SK-N-MC (cell line): ENCODE measurements at regions not wholly inside any gene's neighbourhood (a gene's known extent, or its start where the extent isn't known, plus 50 kb on each side); places are given as distances from the start of the nearest gene placed in this dataset.

Source experiments
- DNase-seq: peaks from one replicate; pipeline ENCODE4 v3.0.0-alpha.2; 2011; ENCODE audit warnings: low read depth, low spot score
- H3K27ac ChIP-seq: fragments of 200-600 bp; sonication (generic); 2 replicates; pipeline ENCODE4 v1.5.1; 2016; ENCODE audit warnings: mixed run types
- H3K36me3 ChIP-seq: fragments of 200-600 bp; sonication (generic); 2 replicates; pipeline ENCODE4 v1.6.1; 2017; ENCODE audit warnings: antibody characterized with exemption, low read length, mixed read lengths; ENCODE audit not compliant: insufficient read depth
- H3K4me3 ChIP-seq: fragments of 200-600 bp; sonication (generic); 2 replicates; pipeline ENCODE4 v1.5.1; 2016
- H3K9ac ChIP-seq: fragments of 200-600 bp; sonication (generic); 2 replicates; pipeline ENCODE4 v1.8.0; 2017; ENCODE audit warnings: mixed run types, mixed read lengths; ENCODE audit not compliant: insufficient read length
- H3K9me3 ChIP-seq: fragments of 200-600 bp; sonication (generic); 2 replicates; pipeline ENCODE4 v1.6.1; 2017; ENCODE audit warnings: low read depth, mild to moderate bottlenecking, antibody characterized with exemption, low read length, moderate library complexity, mixed read lengths
- EZH2 ChIP-seq: fragments of 200-600 bp; sonication (generic); IDR thresholded peaks from one replicate; pipeline ENCODE4 v1.6.1; 2017; ENCODE audit warnings: antibody characterized with exemption
- FOXP2 ChIP-seq: optimal IDR thresholded peaks from 2 replicates; pipeline ENCODE3; 2011; ENCODE audit warnings: mild to moderate bottlenecking, moderate library complexity; ENCODE audit not compliant: insufficient read depth; ENCODE audit errors: extremely low read length, control extremely low read depth
- POLR2AphosphoS5 ChIP-seq: IDR thresholded peaks from 2 replicates; pipeline ENCODE4 v1.6.1; 2012; ENCODE audit warnings: mild to moderate bottlenecking, low read depth, low read length, borderline replicate concordance

DNA sequence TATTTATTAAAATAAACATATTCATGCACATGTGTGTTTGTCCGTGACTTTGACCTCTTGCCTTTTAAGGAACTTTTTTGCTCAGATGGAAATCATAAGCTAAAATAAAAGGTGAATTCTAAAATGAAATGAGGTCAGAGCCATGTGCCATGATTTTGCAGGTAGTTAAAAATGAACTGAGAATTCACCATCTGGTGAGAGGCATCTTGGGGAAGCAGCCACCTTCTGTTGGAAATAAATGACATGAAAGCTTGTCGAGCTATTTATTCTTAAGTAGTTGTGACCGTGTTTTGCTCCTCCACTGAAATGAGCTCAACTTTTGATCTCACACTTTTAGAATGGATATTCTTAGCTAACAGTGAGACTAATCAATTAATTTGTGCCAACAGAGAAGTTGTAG lies 56.8 kb upstream of the CNOT2 start:
- Histone ChIP-seq H3K9ac (no peak overlapping the region), H3K4me3 (no peak overlapping the region), H3K36me3 (no peaks in the 10 kb centered on the region), H3K27ac (no peak overlapping the region), H3K9me3 (no peaks in the 10 kb centered on the region)
- TF ChIP-seq EZH2 = no peak
- TF ChIP-seq POLR2AphosphoS5 = no peak
- no peak for TF ChIP-seq FOXP2
- DNase-seq = no peak

DNA sequence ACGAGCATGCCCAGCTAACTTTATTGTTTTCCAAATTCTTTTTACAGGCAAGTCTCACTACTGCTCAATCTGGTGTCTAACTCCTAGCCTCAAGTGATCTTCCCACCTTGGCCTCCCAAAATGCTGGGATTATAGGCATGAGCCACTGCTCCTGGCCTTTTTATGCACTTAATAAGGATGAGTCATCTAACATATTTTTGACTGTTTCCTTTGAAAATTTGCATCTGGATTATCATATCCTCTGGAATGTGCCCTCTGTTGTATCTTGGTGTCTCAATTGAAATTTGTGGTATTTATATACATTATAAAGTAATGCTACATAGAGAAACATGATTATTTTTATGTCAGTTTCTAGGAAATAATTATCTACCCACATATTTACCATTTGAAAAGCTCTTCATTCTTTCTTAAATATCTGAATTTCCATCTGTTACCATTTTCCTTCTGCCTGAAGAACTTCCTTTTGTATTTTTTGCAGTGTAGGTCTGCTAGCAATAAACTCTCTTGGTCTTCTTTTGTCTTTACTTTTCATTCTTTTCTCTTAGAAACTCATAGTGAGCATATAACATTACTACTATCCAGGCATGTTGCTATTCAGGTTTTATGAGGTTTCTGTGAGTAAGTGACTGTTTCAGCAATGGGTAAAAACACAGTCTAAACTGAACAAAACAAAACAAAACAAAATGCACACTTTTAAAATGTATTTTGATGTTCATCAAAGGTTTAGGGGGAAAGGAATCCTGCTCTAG lies 52.8 kb upstream of the CNOT2 start:
- Histone ChIP-seq H3K36me3 (no peaks in the 10 kb centered on the region), H3K27ac (peak overlapping the region; percentile 82), H3K4me3 (peak overlapping the region; percentile 13; the same call in 1 of the 2 replicates), H3K9me3 (no peaks in the 10 kb centered on the region), H3K9ac (no peak overlapping the region)
- DNase-seq = peak; percentile 85
- TF ChIP-seq FOXP2 (no peak), EZH2 (no peak), POLR2AphosphoS5 (no peak; the same call in 1 of the 2 replicates)
